Stomach smooth muscle (tissue), 2 donors: ENCODE measurements at regions not wholly inside any gene's neighbourhood (a gene's known extent, or its start where the extent isn't known, plus 50 kb on each side); places are given as distances from the start of the nearest gene placed in this dataset.
"Not testable (repeated sequence)": the region's sequence is repeated elsewhere in the genome, so short reads cannot be mapped to it uniquely, and the experiment has no call there.

Experiments
- H3K27ac ChIP-seq: one replicate; pipeline ENCODE4 v1.7.0; 2013; ENCODE audit warnings: mild to moderate bottlenecking, low read length, inconsistent platforms
- H3K27me3 ChIP-seq, 2 donors: one replicate each; pipeline ENCODE4 v1.7.0; 2013; ENCODE audit warnings: low read length in 2 of 2; ENCODE audit not compliant: insufficient read depth in 2 of 2, control insufficient read depth in 1 of 2
- H3K36me3 ChIP-seq, 2 donors: one replicate each; pipeline ENCODE4 v1.7.0; 2013; ENCODE audit warnings: low read length in 2 of 2; ENCODE audit not compliant: control insufficient read depth in 2 of 2, insufficient read depth in 2 of 2
- H3K4me1 ChIP-seq: one replicate; pipeline ENCODE4 v1.7.0; 2013; ENCODE audit warnings: low read length; ENCODE audit not compliant: control insufficient read depth, insufficient read depth
- H3K4me3 ChIP-seq, 2 donors: one replicate each; pipeline ENCODE4 v1.7.0; 2013; ENCODE audit warnings: low read length in 2 of 2
- H3K9ac ChIP-seq, 2 donors: one replicate each; pipeline ENCODE4 v1.7.0; 2013; ENCODE audit warnings: low read length in 2 of 2, mild to moderate bottlenecking in 1 of 2
- H3K9me3 ChIP-seq, 2 donors: one replicate each; pipeline ENCODE4 v1.7.0; 2013; ENCODE audit warnings: low read length in 2 of 2; ENCODE audit not compliant: control insufficient read depth in 2 of 2
- donor health status: healthy.
- donor health status: Pancreatic carcinoma.

DNA sequence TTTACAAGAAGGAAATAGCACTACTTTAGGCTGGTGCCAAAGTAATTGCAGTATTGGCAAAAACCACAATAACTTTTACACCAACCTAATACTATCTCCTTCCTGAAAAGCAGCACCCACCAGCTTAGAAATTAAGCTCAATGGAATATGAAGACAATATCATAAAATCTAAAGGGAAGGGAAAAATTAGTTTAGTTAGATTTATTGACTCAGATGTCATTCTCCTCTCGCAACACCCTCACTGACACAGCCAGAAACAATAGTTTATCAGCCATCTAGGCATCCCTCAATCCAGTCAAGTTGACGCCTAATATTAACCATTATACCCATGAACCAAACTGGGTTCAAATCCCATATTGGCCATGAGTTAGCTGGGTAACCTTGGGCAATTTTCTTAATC lies 820.4 kb upstream of the EPHA5 start:
- Histone ChIP-seq H3K9ac (no peak overlapping the region), H3K36me3 (no peaks in the 10 kb centered on the region), H3K27ac (no peak overlapping the region), H3K27me3 (no peaks in the 10 kb centered on the region), H3K4me3 (no peak overlapping the region), H3K9me3 (no peaks in the 10 kb centered on the region), H3K4me1 (no peaks in the 10 kb centered on the region)

GRCh38 chr4:66489783-66490452 lies 819.6 kb upstream of the EPHA5 start:
- Histone ChIP-seq H3K9ac (no peak overlapping the region), H3K27me3 (no peaks in the 10 kb centered on the region), H3K4me1 (no peaks in the 10 kb centered on the region), H3K27ac (no peak overlapping the region), H3K9me3 (no peaks in the 10 kb centered on the region), H3K36me3 (no peaks in the 10 kb centered on the region), H3K4me3 (no peak overlapping the region)

GRCh38 chr4:66489370-66489769 lies 819.1 kb upstream of the EPHA5 start:
- H3K9me3 ChIP-seq = no peaks in the 10 kb centered on the region
- no peaks in the 10 kb centered on the region for H3K27me3 ChIP-seq
- H3K27ac ChIP-seq = no peak overlapping the region
- no peaks in the 10 kb centered on the region for H3K36me3 ChIP-seq
- no peak overlapping the region for H3K4me3 ChIP-seq
- no peaks in the 10 kb centered on the region for H3K4me1 ChIP-seq
- no peak overlapping the region for H3K9ac ChIP-seq

GRCh38 chr4:66486068-66486467 lies 815.8 kb upstream of the EPHA5 start:
- H3K36me3 ChIP-seq = no peaks in the 10 kb centered on the region
- H3K9me3 ChIP-seq = no peaks in the 10 kb centered on the region
- no peak overlapping the region for H3K27ac ChIP-seq
- no peaks in the 10 kb centered on the region for H3K4me1 ChIP-seq
- no peak overlapping the region for H3K9ac ChIP-seq
- H3K27me3 ChIP-seq = no peaks in the 10 kb centered on the region
- no peak overlapping the region for H3K4me3 ChIP-seq

GRCh38 chr4:66482186-66482585 lies 811.9 kb upstream of the EPHA5 start:
- H3K9ac ChIP-seq = no peak overlapping the region
- no peaks in the 10 kb centered on the region for H3K36me3 ChIP-seq
- no peaks in the 10 kb centered on the region for H3K27me3 ChIP-seq
- no peak overlapping the region for H3K4me3 ChIP-seq
- H3K27ac ChIP-seq = no peak overlapping the region
- H3K9me3 ChIP-seq = no peaks in the 10 kb centered on the region
- H3K4me1 ChIP-seq = no peaks in the 10 kb centered on the region

GRCh38 chr4:66475596-66475995 lies 805.3 kb upstream of the EPHA5 start:
- Histone ChIP-seq H3K36me3 (no peaks in the 10 kb centered on the region), H3K27ac (no peak overlapping the region), H3K9me3 (no peaks in the 10 kb centered on the region), H3K4me3 (no peak overlapping the region), H3K27me3 (no peaks in the 10 kb centered on the region), H3K9ac (no peak overlapping the region), H3K4me1 (no peaks in the 10 kb centered on the region)

DNA sequence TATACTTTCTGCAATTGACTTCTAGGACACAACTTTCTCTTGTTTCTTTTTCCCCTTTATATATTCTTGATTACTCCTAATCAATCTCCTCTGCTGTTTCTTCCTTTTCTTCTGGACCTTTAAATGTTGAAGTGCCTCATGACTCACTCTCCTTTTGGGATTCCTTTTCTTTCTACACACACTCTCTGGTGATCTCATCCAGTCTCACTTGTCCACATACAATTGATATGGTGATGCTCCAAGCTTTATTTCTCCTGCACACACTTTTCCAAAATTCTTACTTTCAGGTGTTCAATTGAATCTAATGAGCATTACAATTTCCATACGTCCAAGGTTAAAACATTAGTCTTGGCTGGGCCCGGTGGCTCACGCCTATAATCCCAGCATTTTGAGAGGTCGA lies 794.8 kb upstream of the EPHA5 start:
- Histone ChIP-seq H3K9me3 (no peaks in the 10 kb centered on the region), H3K9ac (no peak overlapping the region), H3K36me3 (no peaks in the 10 kb centered on the region), H3K27ac (no peak overlapping the region), H3K27me3 (no peaks in the 10 kb centered on the region), H3K4me3 (no peak overlapping the region), H3K4me1 (no peaks in the 10 kb centered on the region)

DNA sequence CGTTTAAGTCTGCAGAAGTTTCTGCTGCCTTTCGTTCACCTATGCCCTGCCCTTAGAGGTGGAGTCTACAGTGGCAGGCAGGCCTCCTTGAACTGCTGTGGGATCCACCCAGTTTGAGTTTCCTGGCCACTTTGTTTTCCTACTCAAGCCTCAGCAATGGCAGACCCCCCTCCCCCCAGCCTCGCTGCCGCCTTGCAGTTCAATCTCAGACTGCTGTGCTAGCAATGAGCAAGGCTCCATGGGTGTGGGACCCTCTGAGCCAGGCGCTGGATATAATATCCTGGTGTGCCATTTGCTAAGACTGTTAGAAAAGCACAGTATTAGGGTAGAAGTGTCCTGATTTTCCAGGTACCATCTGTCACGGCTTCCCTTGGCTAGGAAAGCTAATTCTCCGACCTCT lies 792.6 kb upstream of the EPHA5 start:
- not testable (repeated sequence) for H3K9ac ChIP-seq

GRCh38 chr4:66451741-66452140 lies 781.5 kb upstream of the EPHA5 start:
- no peaks in the 10 kb centered on the region for H3K9me3 ChIP-seq
- H3K27me3 ChIP-seq = no peaks in the 10 kb centered on the region
- H3K36me3 ChIP-seq = no peaks in the 10 kb centered on the region
- H3K9ac ChIP-seq = no peak overlapping the region
- H3K4me1 ChIP-seq = no peaks in the 10 kb centered on the region
- no peak overlapping the region for H3K4me3 ChIP-seq
- H3K27ac ChIP-seq = no peak overlapping the region

More for the DNA sequence above, 792.6 kb upstream of the EPHA5 start:
- not testable (repeated sequence) for H3K27ac ChIP-seq, H3K4me3 ChIP-seq, H3K27me3 ChIP-seq, H3K36me3 ChIP-seq, H3K4me1 ChIP-seq, H3K9me3 ChIP-seq

DNA sequence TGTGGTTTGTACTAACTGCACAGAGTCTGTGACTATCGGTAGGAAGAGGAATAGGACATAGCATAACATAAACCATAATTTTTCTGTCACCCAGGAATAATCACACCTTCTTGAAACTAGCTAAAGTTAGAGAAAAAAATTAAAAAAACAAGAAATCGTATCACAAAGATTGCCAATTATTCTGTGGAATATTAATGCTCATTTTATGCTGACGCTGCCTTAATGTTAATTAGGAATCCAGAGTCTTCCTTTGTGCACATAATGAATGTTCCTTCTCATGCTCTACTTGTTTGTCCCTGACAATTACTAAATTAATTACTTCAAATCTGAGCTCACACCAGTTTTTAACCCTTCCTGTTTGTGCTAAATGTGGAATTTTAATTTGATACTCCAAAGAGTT lies 772.7 kb upstream of the EPHA5 start:
- Histone ChIP-seq H3K27me3 (no peaks in the 10 kb centered on the region), H3K27ac (no peak overlapping the region), H3K9ac (no peak overlapping the region), H3K9me3 (no peaks in the 10 kb centered on the region), H3K4me3 (no peak overlapping the region), H3K4me1 (no peaks in the 10 kb centered on the region), H3K36me3 (no peaks in the 10 kb centered on the region)

DNA sequence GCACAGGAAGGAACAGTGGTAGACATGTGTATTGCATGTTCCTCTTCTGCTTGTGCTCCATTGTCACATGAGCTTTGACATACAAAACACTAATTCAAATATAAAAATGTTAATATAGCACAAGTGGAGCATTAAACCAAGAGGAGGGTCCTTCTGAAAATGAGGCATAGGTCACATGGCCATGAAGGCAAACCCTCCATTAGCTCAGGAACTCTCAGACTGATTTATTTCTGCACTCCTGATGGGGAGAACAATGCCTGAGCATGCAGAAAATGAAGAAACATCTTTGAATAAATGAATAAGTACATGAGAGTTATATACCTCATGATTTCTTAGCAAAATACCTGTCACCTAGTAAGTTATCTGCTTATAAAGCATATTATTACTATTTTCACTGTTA lies 769.2 kb upstream of the EPHA5 start:
- Histone ChIP-seq H3K4me3 (no peak overlapping the region), H3K9me3 (no peaks in the 10 kb centered on the region), H3K27me3 (no peaks in the 10 kb centered on the region), H3K4me1 (no peaks in the 10 kb centered on the region), H3K27ac (no peak overlapping the region), H3K36me3 (no peaks in the 10 kb centered on the region), H3K9ac (no peak overlapping the region)
